ENCODE measurements at regions not wholly inside any gene's neighbourhood (a gene's known extent, or its start where the extent isn't known, plus 50 kb on each side); places are given as distances from the start of the nearest gene placed in this dataset.

GRCh38 chr13:42494157-42494556, 79.8 kb upstream of the TNFSF11 start:
- ChIA-PET CTCF (ENCODE audit: low intra/inter-chr PET ratio) (no interaction called here), POLR2A (interaction anchor here (0.6 kb wide), 1 partner anchor 26 kb away, joined by 3 read pairs; no protein-coding TSS in a partner anchor)
- Histone ChIP-seq H3K9me1 (ENCODE audit: control insufficient read depth, insufficient read depth, low read length) (no peaks in the 10 kb centered on the region), H3K4me3 (no peak overlapping the region), H3K27me3 (ENCODE audit: control insufficient read depth in 2 of 2, insufficient read depth in 2 of 2, low read length in 2 of 2) (no peaks in the 10 kb centered on the region), H3K4me1 (replicated peaks in 1 of 2; ENCODE audit: control insufficient read depth in 2 of 2, insufficient read depth in 2 of 2, low read length in 2 of 2) (no peaks in the 10 kb centered on the region; a peak in 1 of 5 replicates), H3K9me3 (replicated peaks; ENCODE audit: control insufficient read depth, insufficient read depth, low read depth, low read length) (no peaks in the 10 kb centered on the region), H3K27ac (ENCODE audit: extremely low read depth, low read depth, low read length) (no peak overlapping the region), H3K4me2 (ENCODE audit: insufficient read depth, low read length) (no peak overlapping the region), H4K20me1 (replicated peaks; ENCODE audit: control insufficient read depth, insufficient read depth, low read length) (no peaks in the 10 kb centered on the region), H3K9ac (ENCODE audit: insufficient read depth in 1 of 2, low read depth in 2 of 2, low read length in 2 of 2) (no peak overlapping the region), H3K79me2 (ENCODE audit: control insufficient read depth, insufficient read depth, low read length) (no peaks in the 10 kb centered on the region), H2AFZ (ENCODE audit: low read depth, low read length) (no peak overlapping the region), H3K36me3 (ENCODE audit: control insufficient read depth, insufficient read depth, low read length) (no peaks in the 10 kb centered on the region)
- 0% methylated on average over 3 of the region's 3 CpGs for WGBS (ENCODE audit: insufficient coverage, low coverage, missing lambda C conversion rate)
- no TSS peak for BruUV-seq (replicated peaks)
- DNase-seq (ENCODE audit: extremely low read depth in 1 of 4, low spot score in 3 of 4) (no peak), ATAC-seq (no peak), FAIRE-seq (no peak)
- TF ChIP-seq ZBTB49 (CRISPR knock-in tag; IDR thresholded peaks at IDR 0.05; ENCODE audit: borderline replicate concordance) (no peak), ARID2 (IDR thresholded peaks at IDR 0.05) (no peak), LEF1 (IDR thresholded peaks at IDR 0.05) (no peak), ZKSCAN8 (CRISPR knock-in tag; IDR thresholded peaks at IDR 0.05) (no peak)
- in situ Hi-C loops (cut with MboI): no loop called here
- intact Hi-C loops (cut with micrococcal nuclease): loop anchor here (10.0 kb wide), 2 partner anchors 159 to 819 kb away; no protein-coding TSS in a partner anchor

GRCh38 chr13:42495255-42495654, 78.7 kb upstream of the TNFSF11 start:
- CTCF ChIA-PET (ENCODE audit: low intra/inter-chr PET ratio): no interaction called here

More at GRCh38 chr13:42495255-42495654, 78.7 kb upstream of the TNFSF11 start:
- H3K4me3 ChIP-seq: no peak overlapping the region
- H4K20me1 ChIP-seq (replicated peaks; ENCODE audit: control insufficient read depth, insufficient read depth, low read length): no peaks in the 10 kb centered on the region
- no peak overlapping the region for H3K9ac ChIP-seq (ENCODE audit: insufficient read depth in 1 of 2, low read depth in 2 of 2, low read length in 2 of 2)
- in situ Hi-C loops (cut with MboI): no loop called here
- DNase-seq (ENCODE audit: extremely low read depth in 1 of 4, low spot score in 3 of 4): no peak
- no peaks in the 10 kb centered on the region for H3K9me1 ChIP-seq (ENCODE audit: control insufficient read depth, insufficient read depth, low read length)
- TF ChIP-seq TAL1 (IDR thresholded peaks at IDR 0.05) (0 out of 2 replicates have a peak, but pooled peaks have one; percentile 9), CEBPG (CRISPR knock-in tag; IDR thresholded peaks at IDR 0.05) (no peak), CEBPG (tag; conservative IDR thresholded peaks at IDR 0.05 in 1 of 2, IDR thresholded peaks at IDR 0.05 in 1 of 2) (peak in 1 of 2 experiments; percentile 60; a peak in 2 of 4 replicates), PKNOX1 (IDR thresholded peaks at IDR 0.05) (0 out of 2 replicates have a peak, but pooled peaks have one; percentile 9), FOSL1 (tag; conservative IDR thresholded peaks at IDR 0.05) (0 out of 2 replicates have a peak, but pooled peaks have one; percentile 42), ZNF280B (CRISPR knock-in tag; IDR thresholded peaks at IDR 0.05) (no peak), ARID1B (IDR thresholded peaks at IDR 0.05) (peak; percentile 47; the same call in 1 of the 2 replicates), NFE2L1 (tag; IDR thresholded peaks at IDR 0.05; ENCODE audit: borderline replicate concordance, low read depth) (no peak)
- ATAC-seq: no peak
- H3K9me3 ChIP-seq (replicated peaks; ENCODE audit: control insufficient read depth, insufficient read depth, low read depth, low read length): no peaks in the 10 kb centered on the region
- intact Hi-C loops (cut with micrococcal nuclease): loop anchor here (10.0 kb wide), 2 partner anchors 160 to 820 kb away; no protein-coding TSS in a partner anchor
- no peak overlapping the region for H3K27ac ChIP-seq (ENCODE audit: extremely low read depth, low read depth, low read length)
- H3K4me2 ChIP-seq (ENCODE audit: insufficient read depth, low read length): no peak overlapping the region
- no peaks in the 10 kb centered on the region for H3K79me2 ChIP-seq (ENCODE audit: control insufficient read depth, insufficient read depth, low read length)
- BruUV-seq (replicated peaks): no TSS peak
- H3K4me1 ChIP-seq (replicated peaks in 1 of 2; ENCODE audit: control insufficient read depth in 2 of 2, insufficient read depth in 2 of 2, low read length in 2 of 2): no peaks in the 10 kb centered on the region; a peak in 1 of 5 replicates
- no peak overlapping the region for H2AFZ ChIP-seq (ENCODE audit: low read depth, low read length)
- H3K36me3 ChIP-seq (ENCODE audit: control insufficient read depth, insufficient read depth, low read length): no peaks in the 10 kb centered on the region
- POLR2A ChIA-PET: no interaction called here
- H3K27me3 ChIP-seq (ENCODE audit: control insufficient read depth in 2 of 2, insufficient read depth in 2 of 2, low read length in 2 of 2): no peaks in the 10 kb centered on the region
- no peak for FAIRE-seq

All from K562 (cell line).